ENCODE measurements at regions not wholly inside any gene's neighbourhood (a gene's known extent, or its start where the extent isn't known, plus 50 kb on each side); places are given as distances from the start of the nearest gene placed in this dataset.

DNA sequence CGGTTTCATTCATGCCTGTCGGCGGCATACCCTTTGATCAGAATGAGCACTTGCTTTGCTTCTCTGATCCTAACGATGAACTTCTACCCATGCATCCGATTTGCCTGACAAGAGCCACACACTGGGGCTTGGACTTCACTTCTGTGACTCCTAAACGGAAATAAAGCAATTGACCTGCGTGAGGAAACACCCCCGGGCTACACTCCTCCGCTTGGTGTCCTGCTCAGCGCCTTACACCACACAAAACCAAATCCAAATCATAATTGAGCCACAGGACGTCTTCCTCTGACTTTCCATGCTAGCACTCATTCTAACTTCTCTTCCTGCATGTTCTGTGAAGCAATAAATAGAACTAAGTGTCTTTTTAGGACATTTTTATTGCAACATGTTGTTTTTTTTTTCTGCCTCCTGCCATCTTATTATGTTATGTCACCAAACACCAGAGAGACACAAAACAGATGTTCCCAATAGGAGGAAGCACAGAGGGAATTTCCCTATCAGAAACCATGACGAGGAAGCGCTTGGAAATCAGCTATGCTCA, 110.8 kb upstream of the FAM9B start:
- Histone ChIP-seq H3K79me2 (ENCODE audit: insufficient read depth, low read length) (no peaks in the 10 kb centered on the region), H3K4me2 (ENCODE audit: low read depth, low read length, poor library complexity, severe bottlenecking) (no peak overlapping the region), H4K20me1 (ENCODE audit: low read depth, low read length) (no peaks in the 10 kb centered on the region), H3K36me3 (ENCODE audit: low read length) (no peaks in the 10 kb centered on the region), H3K27ac (ENCODE audit: low read depth, low read length) (no peak overlapping the region), H3K9me2 (replicated peaks; ENCODE audit: insufficient read depth, low read length) (no peaks in the 10 kb centered on the region), H3F3A (ENCODE audit: insufficient read depth) (no peaks in the 10 kb centered on the region), H3K27me3 (ENCODE audit: low read length) (no peaks in the 10 kb centered on the region), H3K9ac (ENCODE audit: low read length) (no peak overlapping the region), H2AFZ (ENCODE audit: low read depth, low read length, severe bottlenecking) (no peak overlapping the region), H3K9me3 (ENCODE audit: insufficient read depth, low read length) (no peaks in the 10 kb centered on the region), H3K4me3 (ENCODE audit: insufficient read depth, low read length, poor library complexity, severe bottlenecking) (no peak overlapping the region)
- TF ChIP-seq EZH2phosphoT487 (conservative IDR thresholded peaks at IDR 0.05; ENCODE audit: low read length), result no peak
- TF ChIP-seq, protein P1, sequence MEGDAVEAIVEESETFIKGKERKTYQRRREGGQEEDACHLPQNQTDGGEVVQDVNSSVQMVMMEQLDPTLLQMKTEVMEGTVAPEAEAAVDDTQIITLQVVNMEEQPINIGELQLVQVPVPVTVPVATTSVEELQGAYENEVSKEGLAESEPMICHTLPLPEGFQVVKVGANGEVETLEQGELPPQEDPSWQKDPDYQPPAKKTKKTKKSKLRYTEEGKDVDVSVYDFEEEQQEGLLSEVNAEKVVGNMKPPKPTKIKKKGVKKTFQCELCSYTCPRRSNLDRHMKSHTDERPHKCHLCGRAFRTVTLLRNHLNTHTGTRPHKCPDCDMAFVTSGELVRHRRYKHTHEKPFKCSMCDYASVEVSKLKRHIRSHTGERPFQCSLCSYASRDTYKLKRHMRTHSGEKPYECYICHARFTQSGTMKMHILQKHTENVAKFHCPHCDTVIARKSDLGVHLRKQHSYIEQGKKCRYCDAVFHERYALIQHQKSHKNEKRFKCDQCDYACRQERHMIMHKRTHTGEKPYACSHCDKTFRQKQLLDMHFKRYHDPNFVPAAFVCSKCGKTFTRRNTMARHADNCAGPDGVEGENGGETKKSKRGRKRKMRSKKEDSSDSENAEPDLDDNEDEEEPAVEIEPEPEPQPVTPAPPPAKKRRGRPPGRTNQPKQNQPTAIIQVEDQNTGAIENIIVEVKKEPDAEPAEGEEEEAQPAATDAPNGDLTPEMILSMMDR (IDR thresholded peaks at IDR 0.05; ENCODE audit: insufficient read depth, low read length, poor library complexity, severe bottlenecking), result no peak

DNA sequence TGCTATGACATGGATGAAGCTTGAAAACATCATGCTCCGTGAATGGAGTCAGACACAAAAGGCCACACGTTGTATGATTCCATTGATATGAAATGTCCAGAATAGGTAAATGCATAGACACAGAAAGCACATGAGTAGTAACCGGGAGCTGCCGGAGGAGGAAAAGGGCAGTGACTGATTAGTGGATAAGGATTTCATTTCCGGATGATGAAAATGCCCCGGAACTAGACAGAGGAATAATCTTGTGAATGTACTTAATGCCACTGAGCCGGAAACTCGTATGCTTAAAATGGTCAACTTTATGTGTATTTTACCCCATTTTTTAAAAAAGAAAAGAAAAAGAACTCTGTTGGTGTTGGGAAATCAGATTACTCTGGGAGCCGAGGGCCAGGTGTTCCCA, 112.7 kb upstream of the FAM9B start:
- H3K27ac ChIP-seq (ENCODE audit: low read depth, low read length), result no peak overlapping the region
- no peaks in the 10 kb centered on the region for H3K9me2 ChIP-seq (replicated peaks; ENCODE audit: insufficient read depth, low read length)
- H3K27me3 ChIP-seq (ENCODE audit: low read length), result no peaks in the 10 kb centered on the region

DNA sequence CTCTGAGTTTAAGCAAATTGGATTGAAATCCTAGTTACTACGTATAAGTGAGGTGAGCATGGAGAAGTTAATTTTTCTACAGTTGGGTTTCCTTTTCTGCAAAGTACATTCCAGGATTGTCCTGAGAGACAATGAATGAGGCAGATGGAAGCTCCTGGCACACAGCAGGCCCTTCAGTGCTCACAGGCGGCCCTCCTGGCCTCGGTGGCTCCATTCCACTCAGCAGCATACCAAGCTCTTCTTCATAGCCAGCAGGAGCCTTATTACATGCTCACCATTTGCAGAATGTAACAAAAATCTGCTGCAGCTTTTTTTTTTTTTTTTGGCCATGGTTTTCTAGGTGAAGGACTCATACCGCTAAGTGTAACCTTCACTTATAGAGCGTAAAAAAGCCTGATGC, 113.2 kb upstream of the FAM9B start:
- no peaks in the 10 kb centered on the region for H3K9me3 ChIP-seq (ENCODE audit: insufficient read depth, low read length)
- no peak overlapping the region for H2AFZ ChIP-seq (ENCODE audit: low read depth, low read length, severe bottlenecking)
- no peaks in the 10 kb centered on the region for H3K9me2 ChIP-seq (replicated peaks; ENCODE audit: insufficient read depth, low read length)
- H3K9ac ChIP-seq (ENCODE audit: low read length), result no peak overlapping the region
- TF ChIP-seq EZH2phosphoT487 (conservative IDR thresholded peaks at IDR 0.05; ENCODE audit: low read length), result no peak
- TF ChIP-seq, protein P1 (IDR thresholded peaks at IDR 0.05; ENCODE audit: insufficient read depth, low read length, poor library complexity, severe bottlenecking), result no peak
- H3K27ac ChIP-seq (ENCODE audit: low read depth, low read length), result no peak overlapping the region
- no peaks in the 10 kb centered on the region for H4K20me1 ChIP-seq (ENCODE audit: low read depth, low read length)
- H3K4me3 ChIP-seq (ENCODE audit: insufficient read depth, low read length, poor library complexity, severe bottlenecking), result no peak overlapping the region
- no peaks in the 10 kb centered on the region for H3F3A ChIP-seq (ENCODE audit: insufficient read depth)
- no peak overlapping the region for H3K4me2 ChIP-seq (ENCODE audit: low read depth, low read length, poor library complexity, severe bottlenecking)
- no peaks in the 10 kb centered on the region for H3K27me3 ChIP-seq (ENCODE audit: low read length)
- H3K79me2 ChIP-seq (ENCODE audit: insufficient read depth, low read length), result no peaks in the 10 kb centered on the region
- H3K36me3 ChIP-seq (ENCODE audit: low read length), result no peaks in the 10 kb centered on the region

More for the DNA sequence above, 112.7 kb upstream of the FAM9B start:
- no peaks in the 10 kb centered on the region for H3K79me2 ChIP-seq (ENCODE audit: insufficient read depth, low read length)
- no peaks in the 10 kb centered on the region for H3K36me3 ChIP-seq (ENCODE audit: low read length)
- no peak overlapping the region for H3K4me3 ChIP-seq (ENCODE audit: insufficient read depth, low read length, poor library complexity, severe bottlenecking)
- H3F3A ChIP-seq (ENCODE audit: insufficient read depth), result no peaks in the 10 kb centered on the region
- H2AFZ ChIP-seq (ENCODE audit: low read depth, low read length, severe bottlenecking), result no peak overlapping the region
- H3K9me3 ChIP-seq (ENCODE audit: insufficient read depth, low read length), result no peaks in the 10 kb centered on the region
- no peak overlapping the region for H3K9ac ChIP-seq (ENCODE audit: low read length)
- H3K4me2 ChIP-seq (ENCODE audit: low read depth, low read length, poor library complexity, severe bottlenecking), result no peak overlapping the region
- no peak for TF ChIP-seq EZH2phosphoT487 (conservative IDR thresholded peaks at IDR 0.05; ENCODE audit: low read length)
- TF ChIP-seq, protein P1 (IDR thresholded peaks at IDR 0.05; ENCODE audit: insufficient read depth, low read length, poor library complexity, severe bottlenecking), result no peak
- no peaks in the 10 kb centered on the region for H4K20me1 ChIP-seq (ENCODE audit: low read depth, low read length)

Data from SU-DHL-6 (cell line).